ENCODE measurements at regions not wholly inside any gene's neighbourhood (a gene's known extent, or its start where the extent isn't known, plus 50 kb on each side); places are given as distances from the start of the nearest gene placed in this dataset.

DNA sequence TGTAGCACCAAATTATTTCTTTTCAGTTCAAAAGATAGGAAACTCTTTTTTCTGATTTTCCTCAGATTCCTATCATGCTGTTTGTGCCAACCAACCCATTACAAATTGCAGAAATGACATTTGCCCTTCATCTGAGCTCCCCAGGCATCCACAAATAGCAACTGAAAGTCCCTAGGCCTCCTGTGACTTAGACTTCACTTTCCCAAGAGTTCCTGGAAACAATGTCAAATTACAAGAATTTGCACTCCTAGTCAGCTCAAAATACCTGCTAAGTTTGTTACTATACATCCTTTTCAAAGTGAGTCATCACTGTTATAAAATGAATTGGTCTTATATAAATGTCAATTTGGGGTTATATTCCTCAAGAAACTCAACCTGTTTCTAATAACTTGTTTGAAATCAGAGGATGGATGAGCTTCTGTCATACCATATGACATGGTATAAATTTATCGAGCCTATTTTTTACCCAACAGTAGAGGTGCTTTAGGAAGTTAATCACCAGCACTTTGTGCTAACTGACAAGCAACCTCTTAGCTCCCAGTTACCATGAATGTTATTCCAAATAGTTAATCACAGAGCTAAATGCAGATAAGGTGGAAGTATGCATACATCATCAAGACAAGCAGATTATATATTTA is 256.5 kb downstream of the HACE1 start:
- H3K4me3 ChIP-seq (ENCODE audit: insufficient read depth, low read depth, low read length) = no peak overlapping the region
- 91% methylated on average over 1 of the region's 1 CpG; no CpG with 5 or more reads in 1 of the 2 experiments for WGBS, 2 experiments
- H3K9me3 ChIP-seq (ENCODE audit: control insufficient read depth, low read length) = no peaks in the 10 kb centered on the region
- H3K27ac ChIP-seq (ENCODE audit: insufficient read depth, low read depth, low read length, poor library complexity, severe bottlenecking) = no peak overlapping the region
- H3K27me3 ChIP-seq (ENCODE audit: control insufficient read depth, insufficient read depth, low read length, poor library complexity, severe bottlenecking) = no peaks in the 10 kb centered on the region
- H3K4me1 ChIP-seq (ENCODE audit: control insufficient read depth, insufficient read depth, low read length) = no peaks in the 10 kb centered on the region
- H3K36me3 ChIP-seq (ENCODE audit: control insufficient read depth, insufficient read depth, low read length) = no peaks in the 10 kb centered on the region

GRCh38 chr6:104601721-104602120 is 258.0 kb downstream of the HACE1 start:
- Histone ChIP-seq H3K27ac (ENCODE audit: insufficient read depth, low read depth, low read length, poor library complexity, severe bottlenecking) (no peak overlapping the region), H3K9me3 (ENCODE audit: control insufficient read depth, low read length) (no peaks in the 10 kb centered on the region), H3K36me3 (ENCODE audit: control insufficient read depth, insufficient read depth, low read length) (no peaks in the 10 kb centered on the region), H3K27me3 (ENCODE audit: control insufficient read depth, insufficient read depth, low read length, poor library complexity, severe bottlenecking) (no peaks in the 10 kb centered on the region), H3K4me1 (ENCODE audit: control insufficient read depth, insufficient read depth, low read length) (peaks cover 4% of the 10 kb centered on the region), H3K4me3 (ENCODE audit: insufficient read depth, low read depth, low read length) (no peak overlapping the region)
- WGBS, 2 experiments = 64 to 84% methylated on average over 2 to 3 of the region's 3 CpGs

DNA sequence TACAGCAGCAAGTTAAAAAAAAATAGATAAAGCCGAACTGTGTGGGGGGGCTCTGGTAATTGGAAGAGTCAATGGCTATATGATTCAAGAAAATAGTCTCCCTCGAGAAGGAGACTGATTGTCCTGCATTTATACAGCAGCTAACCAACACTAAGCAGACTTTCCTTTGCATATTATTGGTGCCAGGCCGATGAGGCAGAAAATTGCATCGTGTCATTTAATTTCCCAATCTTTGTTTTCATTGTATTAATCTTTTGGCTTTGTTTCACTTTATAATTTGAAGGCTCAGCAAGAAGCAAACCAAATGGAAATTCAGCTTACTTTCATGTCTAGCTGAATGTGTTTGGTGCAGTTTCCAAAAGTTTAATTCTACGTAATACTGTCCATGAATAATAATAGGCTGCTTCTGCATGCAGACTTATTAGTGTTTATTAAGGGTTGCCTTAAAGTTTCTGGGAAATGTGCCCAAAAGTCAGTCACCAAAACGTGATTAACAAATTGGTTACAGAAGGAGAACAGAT is 258.5 kb downstream of the HACE1 start:
- H3K4me1 ChIP-seq (ENCODE audit: control insufficient read depth, insufficient read depth, low read length) = peaks cover 4% of the 10 kb centered on the region
- H3K9me3 ChIP-seq (ENCODE audit: control insufficient read depth, low read length) = no peaks in the 10 kb centered on the region
- H3K27me3 ChIP-seq (ENCODE audit: control insufficient read depth, insufficient read depth, low read length, poor library complexity, severe bottlenecking) = no peaks in the 10 kb centered on the region
- no peak overlapping the region for H3K4me3 ChIP-seq (ENCODE audit: insufficient read depth, low read depth, low read length)
- H3K27ac ChIP-seq (ENCODE audit: insufficient read depth, low read depth, low read length, poor library complexity, severe bottlenecking) = no peak overlapping the region
- 93 to 94% methylated on average over 5 to 6 of the region's 6 CpGs for WGBS, 2 experiments
- H3K36me3 ChIP-seq (ENCODE audit: control insufficient read depth, insufficient read depth, low read length) = no peaks in the 10 kb centered on the region

DNA sequence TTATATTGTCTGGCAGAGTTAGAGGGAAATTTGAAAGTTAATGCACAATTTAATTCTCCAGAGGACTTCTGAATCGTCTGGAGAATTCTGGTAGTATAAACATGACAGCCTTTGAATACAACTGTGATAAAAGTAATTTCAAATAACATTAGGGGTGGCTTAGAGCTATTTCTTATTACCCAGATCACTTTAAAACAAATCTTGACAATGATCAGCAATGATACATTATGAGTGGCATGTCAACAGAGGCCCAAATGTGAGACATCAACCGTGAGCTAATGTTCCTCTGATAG is 259.1 kb downstream of the HACE1 start:
- Histone ChIP-seq H3K4me1 (ENCODE audit: control insufficient read depth, insufficient read depth, low read length) (peaks cover 4% of the 10 kb centered on the region), H3K36me3 (ENCODE audit: control insufficient read depth, insufficient read depth, low read length) (no peaks in the 10 kb centered on the region), H3K27ac (ENCODE audit: insufficient read depth, low read depth, low read length, poor library complexity, severe bottlenecking) (no peak overlapping the region), H3K27me3 (ENCODE audit: control insufficient read depth, insufficient read depth, low read length, poor library complexity, severe bottlenecking) (no peaks in the 10 kb centered on the region), H3K9me3 (ENCODE audit: control insufficient read depth, low read length) (no peaks in the 10 kb centered on the region), H3K4me3 (ENCODE audit: insufficient read depth, low read depth, low read length) (no peak overlapping the region)
- WGBS, 2 experiments = 88 to 100% methylated on average over 1 to 2 of the region's 2 CpGs

- Histone ChIP-seq H3K9me3 (ENCODE audit: control insufficient read depth, low read length) (no peaks in the 10 kb centered on the region), H3K36me3 (ENCODE audit: control insufficient read depth, insufficient read depth, low read length) (no peaks in the 10 kb centered on the region), H3K4me1 (ENCODE audit: control insufficient read depth, insufficient read depth, low read length) (peaks cover 4% of the 10 kb centered on the region), H3K27me3 (ENCODE audit: control insufficient read depth, insufficient read depth, low read length, poor library complexity, severe bottlenecking) (no peaks in the 10 kb centered on the region), H3K4me3 (ENCODE audit: insufficient read depth, low read depth, low read length) (no peak overlapping the region), H3K27ac (ENCODE audit: insufficient read depth, low read depth, low read length, poor library complexity, severe bottlenecking) (no peak overlapping the region)
- 88 to 100% methylated on average over 2 of the region's 3 CpGs for WGBS, 2 experiments
Measured at GRCh38 chr6:104599821-104600638, 259.7 kb downstream of the HACE1 start.

GRCh38 chr6:104597541-104598050 is 262.1 kb downstream of the HACE1 start:
- Histone ChIP-seq H3K27ac (ENCODE audit: insufficient read depth, low read depth, low read length, poor library complexity, severe bottlenecking) (no peak overlapping the region), H3K36me3 (ENCODE audit: control insufficient read depth, insufficient read depth, low read length) (no peaks in the 10 kb centered on the region), H3K4me1 (ENCODE audit: control insufficient read depth, insufficient read depth, low read length) (peaks cover 4% of the 10 kb centered on the region), H3K9me3 (ENCODE audit: control insufficient read depth, low read length) (no peaks in the 10 kb centered on the region), H3K27me3 (ENCODE audit: control insufficient read depth, insufficient read depth, low read length, poor library complexity, severe bottlenecking) (no peaks in the 10 kb centered on the region), H3K4me3 (ENCODE audit: insufficient read depth, low read depth, low read length) (no peak overlapping the region)
- WGBS, 2 experiments = 85 to 88% methylated on average over 4 of the region's 4 CpGs

GRCh38 chr6:104596091-104596490 is 263.6 kb downstream of the HACE1 start:
- Histone ChIP-seq H3K36me3 (ENCODE audit: control insufficient read depth, insufficient read depth, low read length) (no peaks in the 10 kb centered on the region), H3K27me3 (ENCODE audit: control insufficient read depth, insufficient read depth, low read length, poor library complexity, severe bottlenecking) (no peaks in the 10 kb centered on the region), H3K4me1 (ENCODE audit: control insufficient read depth, insufficient read depth, low read length) (peaks cover 4% of the 10 kb centered on the region), H3K9me3 (ENCODE audit: control insufficient read depth, low read length) (no peaks in the 10 kb centered on the region), H3K4me3 (ENCODE audit: insufficient read depth, low read depth, low read length) (no peak overlapping the region), H3K27ac (ENCODE audit: insufficient read depth, low read depth, low read length, poor library complexity, severe bottlenecking) (no peak overlapping the region)
- 27 to 42% methylated on average over 1 of the region's 1 CpG for WGBS, 2 experiments

DNA sequence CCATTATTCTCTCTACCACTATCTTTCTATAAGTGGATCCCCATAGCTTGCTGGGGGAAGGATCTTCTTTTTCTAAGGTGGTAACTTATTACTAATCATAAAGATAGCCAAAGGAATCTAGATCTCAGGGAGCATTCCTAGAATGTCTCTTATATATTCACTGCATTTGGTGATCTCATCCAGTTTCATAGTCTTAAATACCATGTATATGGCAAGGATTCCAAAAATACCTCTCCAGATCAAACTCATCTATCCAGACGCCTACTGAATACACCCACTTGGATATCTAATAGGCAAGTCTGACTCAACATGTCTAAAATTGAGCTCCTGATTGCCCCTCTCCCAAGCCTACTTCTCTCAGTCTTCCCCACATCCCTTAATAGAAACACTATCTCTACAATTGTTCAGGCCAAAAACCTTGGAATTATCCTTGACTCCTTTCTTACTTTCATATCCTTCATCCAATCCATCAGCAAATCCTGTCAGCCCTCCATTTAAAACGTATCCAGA is 264.4 kb downstream of the HACE1 start:
- Histone ChIP-seq H3K27me3 (ENCODE audit: control insufficient read depth, insufficient read depth, low read length, poor library complexity, severe bottlenecking) (no peaks in the 10 kb centered on the region), H3K9me3 (ENCODE audit: control insufficient read depth, low read length) (no peaks in the 10 kb centered on the region), H3K4me3 (ENCODE audit: insufficient read depth, low read depth, low read length) (no peak overlapping the region), H3K4me1 (ENCODE audit: control insufficient read depth, insufficient read depth, low read length) (peaks cover 4% of the 10 kb centered on the region), H3K27ac (ENCODE audit: insufficient read depth, low read depth, low read length, poor library complexity, severe bottlenecking) (no peak overlapping the region), H3K36me3 (ENCODE audit: control insufficient read depth, insufficient read depth, low read length) (no peaks in the 10 kb centered on the region)
- 88 to 91% methylated on average over 2 of the region's 2 CpGs for WGBS, 2 experiments

DNA sequence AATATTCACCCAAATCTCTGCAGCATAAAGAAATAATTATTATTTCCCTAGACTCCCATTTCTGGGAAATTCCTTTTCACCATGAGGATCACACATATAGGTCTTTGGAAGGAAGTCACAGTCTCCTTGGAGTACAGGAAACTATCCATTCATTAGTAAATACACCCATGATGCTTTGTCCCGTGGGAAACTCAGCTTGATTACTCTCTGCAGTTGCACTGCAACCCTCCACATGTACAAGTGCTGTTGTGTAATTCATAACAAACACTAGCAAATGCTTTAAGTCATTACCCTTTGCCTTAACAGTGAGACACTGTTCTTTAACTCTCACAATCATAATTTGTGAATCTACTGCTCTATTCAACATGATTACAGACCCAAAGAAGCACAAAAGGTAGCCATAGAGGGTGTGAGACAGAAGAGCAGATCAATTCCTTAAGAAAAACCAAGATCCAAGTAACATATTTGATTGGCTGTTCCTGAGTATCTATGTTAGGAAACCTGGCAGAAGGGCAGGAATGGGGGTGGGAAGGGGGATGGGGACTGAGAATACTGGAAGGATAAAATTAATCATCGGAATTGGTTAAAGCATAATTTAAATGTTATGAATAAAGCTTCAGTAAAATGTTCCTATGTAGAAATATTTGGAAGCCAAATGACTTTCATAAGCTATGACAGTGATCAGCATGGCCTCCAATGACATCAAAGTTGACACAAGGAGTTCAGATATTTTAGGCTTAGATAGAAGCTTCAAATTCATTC is 268.0 kb downstream of the HACE1 start:
- Histone ChIP-seq H3K27ac (ENCODE audit: insufficient read depth, low read depth, low read length, poor library complexity, severe bottlenecking) (no peak overlapping the region), H3K4me1 (ENCODE audit: control insufficient read depth, insufficient read depth, low read length) (no peaks in the 10 kb centered on the region), H3K4me3 (ENCODE audit: insufficient read depth, low read depth, low read length) (no peak overlapping the region), H3K9me3 (ENCODE audit: control insufficient read depth, low read length) (no peaks in the 10 kb centered on the region), H3K36me3 (ENCODE audit: control insufficient read depth, insufficient read depth, low read length) (no peaks in the 10 kb centered on the region), H3K27me3 (ENCODE audit: control insufficient read depth, insufficient read depth, low read length, poor library complexity, severe bottlenecking) (no peaks in the 10 kb centered on the region)
- WGBS, 2 experiments = 93 to 94% methylated on average over 2 of the region's 2 CpGs

DNA sequence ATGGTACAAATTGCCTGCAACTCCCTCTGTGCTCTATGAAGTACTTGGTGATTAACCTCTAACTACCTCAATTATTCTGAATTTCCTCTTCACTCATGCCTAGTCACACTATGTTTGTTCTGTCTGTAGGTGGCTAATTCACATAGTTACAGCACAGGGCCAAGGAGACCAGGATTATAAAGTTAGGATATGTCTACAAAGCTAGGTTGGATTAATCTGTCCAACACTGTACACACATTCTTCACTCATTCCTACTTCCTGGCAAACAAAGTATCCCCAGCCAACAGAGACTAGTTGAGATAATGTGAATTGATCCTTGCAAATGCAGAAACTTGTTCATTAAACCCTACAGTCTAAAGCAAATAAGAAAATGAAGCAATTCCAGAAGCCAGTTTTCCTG is 269.8 kb downstream of the HACE1 start:
- Histone ChIP-seq H3K4me1 (ENCODE audit: control insufficient read depth, insufficient read depth, low read length) (no peaks in the 10 kb centered on the region), H3K4me3 (ENCODE audit: insufficient read depth, low read depth, low read length) (no peak overlapping the region), H3K27ac (ENCODE audit: insufficient read depth, low read depth, low read length, poor library complexity, severe bottlenecking) (no peak overlapping the region), H3K9me3 (ENCODE audit: control insufficient read depth, low read length) (no peaks in the 10 kb centered on the region), H3K27me3 (ENCODE audit: control insufficient read depth, insufficient read depth, low read length, poor library complexity, severe bottlenecking) (no peaks in the 10 kb centered on the region), H3K36me3 (ENCODE audit: control insufficient read depth, insufficient read depth, low read length) (no peaks in the 10 kb centered on the region)
